ENCODE measurements at regions not wholly inside any gene's neighbourhood (a gene's known extent, or its start where the extent isn't known, plus 50 kb on each side); places are given as distances from the start of the nearest gene placed in this dataset.

- TF ChIP-seq GATA2 (IDR thresholded peaks at IDR 0.05; ENCODE audit: low read depth, low read length): no peak
- no peak for TF ChIP-seq GATA3 (IDR thresholded peaks at IDR 0.05; ENCODE audit: low read depth, low read length)
Observed at GRCh38 chr12:75579552-75579951, 68.1 kb upstream of the KRR1 start.

Measured in SH-SY5Y (cell line).